Medulla oblongata (tissue), 1 donor: ENCODE measurements at regions not wholly inside any gene's neighbourhood (a gene's known extent, or its start where the extent isn't known, plus 50 kb on each side); places are given as distances from the start of the nearest gene placed in this dataset.
"Not testable (repeated sequence)": the region's sequence is repeated elsewhere in the genome, so short reads cannot be mapped to it uniquely, and the experiment has no call there.

Source experiments
- DNase-seq: peaks from one replicate; pipeline ENCODE4 v3.0.0-alpha.2; 2015; ENCODE audit errors: extremely low spot score

DNA sequence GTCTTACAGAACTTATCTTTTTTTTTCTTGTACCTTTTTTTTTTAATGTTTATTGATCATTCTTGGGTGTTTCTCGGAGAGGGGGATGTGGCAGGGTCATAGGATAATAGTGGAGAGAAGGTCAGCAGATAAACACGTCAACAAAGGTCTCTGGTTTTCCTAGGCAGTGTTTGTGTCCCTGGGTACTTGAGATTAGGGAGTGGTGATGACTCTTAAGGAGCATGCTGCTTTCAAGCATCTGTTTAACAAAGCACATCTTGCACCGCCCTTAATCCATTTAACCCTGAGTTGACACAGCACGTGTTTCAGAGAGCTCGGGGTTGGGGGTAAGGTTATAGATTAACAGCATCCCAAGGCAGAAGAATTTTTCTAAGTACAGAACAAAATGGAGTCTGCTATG lies 345.9 kb downstream of the TUBA3C start:
- DNase-seq, result not testable (repeated sequence)

DNA sequence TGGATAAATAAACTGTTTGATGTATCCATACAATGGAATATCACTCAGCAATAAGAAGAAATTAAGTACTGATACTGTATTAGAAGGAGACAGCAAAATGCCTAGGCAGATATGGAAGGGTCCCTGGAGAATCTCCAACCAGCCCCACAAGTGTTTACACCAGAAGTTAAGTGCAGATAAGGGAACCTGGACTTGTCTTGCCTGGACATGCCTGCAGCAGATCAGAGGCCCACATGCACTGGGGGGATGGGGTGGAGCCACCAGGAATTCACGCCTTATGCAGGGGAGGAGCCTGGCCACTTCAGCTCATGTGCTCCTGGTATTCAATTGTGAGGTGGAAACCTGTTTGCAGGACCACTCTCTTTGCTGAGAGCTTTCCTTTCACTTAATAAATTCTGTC lies 356.9 kb downstream of the TUBA3C start:
- DNase-seq, result not testable (repeated sequence)

DNA sequence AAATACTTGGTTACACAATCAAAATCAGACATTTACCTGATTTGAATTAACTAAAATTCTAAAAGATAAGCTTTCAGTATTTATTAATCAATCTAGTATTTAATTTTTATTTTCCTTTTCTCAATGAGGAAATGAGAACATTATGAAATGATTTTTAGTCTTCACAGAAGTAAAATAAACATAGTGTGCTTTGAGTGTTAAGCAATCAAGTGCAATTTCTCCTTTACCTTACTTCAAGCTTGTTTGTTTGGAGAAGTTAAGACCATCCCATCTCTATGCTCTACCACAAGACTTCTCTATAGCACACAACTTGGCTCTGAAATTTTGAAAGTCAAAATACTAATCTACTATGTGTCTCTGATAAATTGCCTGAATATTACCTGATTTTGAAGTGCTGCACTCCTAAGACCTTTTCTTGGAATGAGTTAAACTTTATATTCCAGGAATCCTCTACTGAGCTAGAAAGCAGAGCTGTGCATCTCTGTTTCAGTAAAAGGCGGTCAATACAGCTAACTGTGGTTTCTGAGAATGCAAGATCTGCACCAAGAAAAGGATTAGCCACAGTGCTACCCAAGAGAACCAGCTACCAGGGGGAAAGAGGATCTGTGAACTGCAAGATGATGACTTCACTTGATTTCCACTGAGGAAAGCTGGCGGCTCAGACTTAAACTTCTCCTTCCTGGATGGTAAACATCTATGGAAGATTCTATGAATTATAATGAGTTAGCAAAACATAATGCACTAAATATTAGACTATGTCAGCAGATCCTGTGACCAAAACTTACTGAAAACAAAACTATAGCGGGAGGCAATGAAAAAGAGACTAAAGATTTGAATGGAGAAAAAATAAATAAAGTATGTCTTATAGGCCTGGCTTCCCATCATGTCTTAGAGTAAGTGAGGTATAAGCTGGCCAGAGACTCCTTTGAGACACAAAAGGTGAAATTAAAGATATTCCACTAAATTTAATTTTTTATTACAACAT lies 358.7 kb downstream of the TUBA3C start:
- DNase-seq, result not testable (repeated sequence)

DNA sequence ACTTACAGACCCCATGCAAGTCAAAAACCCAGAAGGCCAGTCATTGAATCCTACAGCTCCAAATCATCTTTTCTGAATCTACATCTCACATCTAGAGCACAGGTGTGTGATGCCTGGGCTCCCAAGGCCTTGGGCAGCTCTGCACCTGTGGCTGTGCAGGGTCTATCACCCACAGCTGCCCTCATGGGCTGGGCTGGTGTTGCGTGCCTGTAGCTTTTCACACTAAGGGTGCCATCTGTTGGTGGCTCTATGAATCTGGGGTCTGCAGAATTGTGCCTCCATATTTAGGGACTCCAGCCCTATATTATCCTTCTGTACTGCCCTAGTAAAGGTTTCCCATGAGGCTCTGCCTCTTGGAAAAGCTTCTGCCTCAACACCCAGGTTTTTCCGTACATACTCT lies 407.6 kb downstream of the TUBA3C start:
- DNase-seq, result not testable (repeated sequence)

DNA sequence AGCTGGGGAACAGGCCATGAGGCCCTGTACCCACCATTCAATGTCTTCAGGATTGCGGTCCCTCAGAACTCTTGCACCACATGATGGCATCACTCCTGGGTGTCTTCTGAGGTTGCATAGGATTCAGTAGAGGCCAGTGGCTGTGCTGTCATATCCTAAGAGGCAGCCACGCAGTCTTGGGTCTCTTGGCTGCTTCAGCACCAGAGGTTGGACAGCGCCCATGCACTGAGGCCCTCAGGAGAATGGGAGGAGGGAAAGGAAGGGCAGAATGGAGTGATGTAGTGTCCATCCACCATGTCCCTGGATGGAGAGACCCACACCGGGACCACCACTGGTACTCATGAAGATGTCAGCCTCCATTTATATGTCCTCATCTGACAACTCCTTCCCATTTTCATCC lies 439.9 kb downstream of the TUBA3C start:
- DNase-seq, result not testable (repeated sequence)

DNA sequence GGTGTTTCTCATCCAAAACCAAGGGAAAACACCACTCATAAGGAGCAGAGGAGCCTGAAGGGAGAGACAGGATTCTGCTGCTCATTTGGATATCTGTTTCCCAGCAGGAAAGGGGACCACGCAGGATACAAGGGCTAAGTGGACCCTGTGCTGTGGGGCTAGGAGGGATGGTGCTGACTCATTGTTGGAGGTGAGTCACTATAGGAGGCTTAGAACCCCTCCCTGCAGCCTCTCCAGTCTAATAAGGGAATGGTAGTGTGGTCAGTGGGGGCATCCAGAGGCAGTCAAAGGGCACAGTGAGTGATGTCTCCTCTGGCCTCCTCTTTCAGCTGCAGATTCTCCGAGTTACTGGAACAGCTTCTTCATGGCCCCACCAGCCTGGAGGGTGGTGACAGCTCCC lies 442.3 kb downstream of the TUBA3C start:
- no peak for DNase-seq

DNA sequence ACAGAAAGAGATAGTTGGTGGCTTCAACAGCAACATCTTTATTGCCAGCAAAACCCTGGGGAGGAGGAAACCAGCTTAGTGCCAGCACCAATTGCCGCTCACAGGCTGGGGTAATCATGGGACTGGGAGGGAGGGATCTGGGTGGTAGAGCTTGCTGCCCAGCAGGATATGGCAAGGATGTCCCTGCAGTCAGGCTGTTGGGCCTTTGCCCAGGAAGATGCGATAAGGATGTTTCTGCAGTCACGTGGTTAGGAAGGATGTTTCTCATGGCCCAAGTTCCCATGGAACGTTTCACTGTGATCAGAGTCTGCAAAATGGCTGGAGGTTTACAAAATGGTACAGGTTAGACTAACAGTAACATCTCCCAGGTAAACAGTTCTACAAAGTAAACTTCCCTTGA lies 443.5 kb downstream of the TUBA3C start:
- DNase-seq, result not testable (repeated sequence)

DNA sequence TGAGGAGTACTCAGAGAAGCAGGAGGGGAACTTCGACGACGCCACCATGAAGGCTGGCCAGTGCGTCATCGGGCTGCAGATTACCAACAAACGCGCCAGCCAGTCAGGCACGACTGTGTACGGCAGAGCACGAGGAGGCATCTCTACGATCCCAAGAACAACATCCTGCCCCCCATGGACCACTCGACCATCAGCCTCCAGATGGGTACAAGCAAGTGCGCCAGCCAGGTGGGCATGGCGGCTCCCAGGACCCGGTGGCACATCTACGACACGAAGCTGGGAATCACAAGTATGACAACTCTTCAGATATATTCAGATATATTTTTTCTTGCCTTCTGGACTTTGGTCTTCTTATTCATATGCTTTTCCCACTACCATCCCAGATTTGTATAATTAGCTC lies 454.5 kb downstream of the TUBA3C start:
- DNase-seq, result not testable (repeated sequence)

DNA sequence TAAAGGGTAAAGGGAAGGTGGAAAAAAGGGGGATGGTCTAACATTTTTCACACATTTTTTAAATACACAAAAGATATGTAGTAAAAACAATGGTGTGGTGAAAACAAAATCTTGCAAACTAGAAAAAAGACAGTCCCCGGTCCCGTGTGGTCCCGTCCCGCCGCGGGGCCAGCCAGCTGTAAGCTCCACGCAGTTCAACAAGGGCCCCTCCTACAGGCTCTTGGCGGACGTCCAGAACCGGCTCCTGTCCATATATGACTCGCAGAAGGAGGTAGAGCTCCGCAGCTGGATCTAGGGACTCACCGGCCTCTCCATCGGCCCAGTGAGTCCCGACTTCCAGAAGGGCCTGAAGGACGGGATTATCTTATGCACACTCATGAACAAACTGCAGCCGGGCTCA lies 455.1 kb downstream of the TUBA3C start:
- DNase-seq, result not testable (repeated sequence)

DNA sequence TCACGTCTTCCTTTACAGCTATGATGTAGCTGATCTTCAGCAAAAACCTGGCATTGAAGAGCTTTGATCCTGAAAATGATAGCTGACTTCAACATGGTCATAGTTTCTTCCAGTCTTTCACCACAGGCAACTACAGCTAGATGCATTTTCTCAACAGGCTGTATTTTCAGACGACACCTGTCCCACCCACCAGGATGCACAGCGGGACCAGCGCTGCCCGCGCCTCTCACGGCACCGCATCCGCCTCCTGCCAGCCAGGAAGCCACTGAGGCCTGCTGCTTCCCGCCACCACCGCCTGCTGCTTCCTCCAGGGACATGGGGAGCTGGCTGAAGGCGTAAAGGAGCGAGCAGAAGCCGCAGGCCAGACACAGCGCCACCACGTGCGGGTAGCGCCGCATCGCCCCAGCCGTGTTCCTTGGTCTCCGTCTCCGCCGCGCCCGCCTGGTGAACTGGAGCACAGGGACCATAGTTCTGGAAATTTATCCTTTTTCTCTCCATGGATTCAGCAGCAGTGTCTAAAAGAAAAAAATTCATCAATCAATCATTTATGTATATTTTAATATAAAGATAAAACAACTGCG lies 456.3 kb downstream of the TUBA3C start:
- DNase-seq, result not testable (repeated sequence)

DNA sequence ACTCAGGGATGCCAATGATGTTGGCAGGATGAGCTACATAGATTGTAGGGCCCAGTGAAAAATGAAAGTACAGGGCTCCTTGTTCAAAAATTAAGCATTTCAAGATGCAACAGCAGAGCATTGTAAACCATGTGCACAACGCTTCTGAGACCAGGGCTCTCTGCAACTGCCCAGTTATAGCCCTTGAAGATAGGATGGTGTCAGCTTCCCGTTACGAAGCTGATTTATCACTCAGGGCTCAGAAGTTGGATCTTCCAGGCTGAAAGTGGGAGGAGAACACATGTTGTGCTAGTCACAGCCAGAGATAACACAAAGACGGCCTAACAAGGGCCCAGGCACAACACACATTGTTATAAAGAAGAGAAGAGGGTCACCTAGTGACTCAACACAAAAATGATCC lies 466.7 kb downstream of the TUBA3C start:
- DNase-seq, result no peak

DNA sequence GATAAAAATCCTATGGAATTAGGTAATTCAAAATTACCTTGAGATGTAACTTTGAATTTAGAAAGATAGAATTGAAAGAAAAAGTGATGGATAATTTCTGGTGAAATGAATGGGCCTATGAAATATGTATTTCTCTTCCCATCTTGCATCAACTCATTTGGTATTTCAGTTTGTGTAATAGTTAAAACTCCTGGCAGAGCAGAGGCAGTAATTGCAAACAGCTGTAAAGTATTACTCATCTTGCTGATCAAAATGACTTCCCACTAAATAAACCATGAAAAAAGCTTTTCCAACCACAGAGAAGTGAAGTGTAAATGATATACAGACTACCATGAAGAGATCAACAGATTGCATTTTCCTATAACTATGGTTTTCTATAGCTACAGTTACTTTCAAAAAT lies 471.0 kb downstream of the TUBA3C start:
- not testable (repeated sequence) for DNase-seq

DNA sequence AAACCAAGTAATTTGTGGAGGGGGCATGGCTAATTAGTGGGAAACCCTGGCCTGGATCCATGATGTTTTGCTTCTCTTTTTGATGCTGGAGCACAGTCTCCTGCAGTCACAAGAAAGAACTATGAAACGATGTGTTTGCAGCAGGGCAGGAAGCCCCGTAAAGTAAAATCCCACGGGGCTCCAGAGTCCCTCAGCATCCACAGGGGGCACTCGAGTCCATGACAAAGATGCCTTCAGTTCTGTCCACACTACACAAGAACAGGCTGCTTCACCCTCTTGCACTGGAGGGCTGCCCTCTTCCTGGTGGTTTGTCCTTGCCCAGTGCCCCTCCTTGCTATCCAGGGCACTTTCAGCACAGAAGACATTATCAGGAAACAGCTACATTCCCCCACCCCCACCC lies 475.1 kb downstream of the TUBA3C start:
- not testable (repeated sequence) for DNase-seq

DNA sequence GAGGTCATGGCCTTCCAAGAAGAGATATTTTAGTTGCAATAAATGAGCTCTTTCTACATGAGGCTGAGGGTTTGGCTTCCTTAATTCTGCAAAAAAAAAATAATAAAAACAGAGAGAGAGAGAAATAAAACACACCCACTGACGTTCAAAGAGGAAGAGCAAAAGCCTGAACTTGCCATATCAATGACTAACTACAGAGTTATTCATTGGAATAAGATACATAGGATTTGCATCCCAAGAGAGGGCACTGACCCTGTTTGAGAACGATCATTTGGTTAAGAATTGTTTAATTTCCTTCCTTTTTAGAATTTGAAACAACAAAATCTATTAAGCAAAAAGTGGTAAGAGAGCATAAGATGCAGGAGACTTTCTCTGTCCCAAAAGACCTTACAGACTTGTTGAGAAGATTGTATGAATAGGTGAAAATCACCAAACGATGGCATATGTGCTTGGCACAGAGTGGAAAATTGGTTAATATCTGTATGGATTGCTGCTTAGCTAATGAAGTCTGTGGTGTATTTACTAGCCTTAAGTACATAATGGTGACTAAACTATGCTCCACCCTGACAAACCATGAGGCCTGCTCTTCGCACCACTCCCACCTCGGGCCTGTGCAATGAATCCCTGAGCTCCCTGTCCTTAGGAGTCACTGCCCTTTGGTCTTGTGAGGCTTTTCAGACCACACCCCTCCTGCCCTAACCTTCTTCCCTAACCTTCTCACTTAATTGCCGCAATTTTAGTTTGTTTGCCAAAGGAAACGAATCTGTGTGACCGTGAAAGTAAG lies 479.0 kb downstream of the TUBA3C start:
- not testable (repeated sequence) for DNase-seq

DNA sequence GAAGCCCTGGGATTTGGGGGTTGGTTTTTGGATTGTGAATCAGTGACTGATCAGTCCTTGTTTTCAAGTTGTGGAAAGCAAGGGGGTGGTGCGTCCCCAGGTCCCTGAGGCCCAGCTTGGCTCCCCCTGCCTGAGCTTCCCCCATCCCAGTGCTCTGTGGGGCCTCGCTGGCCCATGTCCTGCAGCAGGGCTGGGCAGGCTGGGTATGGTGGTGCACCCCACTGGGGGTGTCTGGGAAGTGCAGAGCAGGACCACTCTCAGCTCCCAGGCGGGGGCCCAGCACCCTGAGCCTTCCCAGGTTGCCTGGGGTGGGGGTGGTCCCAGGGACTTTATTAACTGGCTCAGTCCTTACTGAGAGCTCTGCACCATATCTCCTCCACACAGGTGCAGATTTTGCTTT lies 483.3 kb downstream of the TUBA3C start:
- DNase-seq, result not testable (repeated sequence)

DNA sequence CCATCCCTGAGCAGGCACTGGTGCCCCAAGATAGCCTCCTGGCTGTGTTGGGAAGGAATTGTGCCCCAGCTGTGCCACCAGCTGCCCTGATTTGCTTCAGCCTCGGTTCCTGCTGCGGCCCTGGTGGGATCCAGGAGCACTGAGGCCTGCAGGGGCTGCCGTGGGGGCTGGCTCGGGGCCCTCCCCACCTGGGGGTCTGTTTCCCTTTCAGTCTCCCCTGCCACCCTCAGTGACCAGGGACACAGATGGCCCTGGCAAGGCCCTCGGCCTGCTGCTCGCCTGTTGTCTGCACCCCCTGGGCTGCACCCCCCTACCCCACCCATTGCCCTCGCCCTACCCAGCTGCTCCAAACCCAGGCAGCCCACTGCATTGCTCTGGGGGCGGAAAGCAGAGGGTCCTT lies 483.8 kb downstream of the TUBA3C start:
- not testable (repeated sequence) for DNase-seq

DNA sequence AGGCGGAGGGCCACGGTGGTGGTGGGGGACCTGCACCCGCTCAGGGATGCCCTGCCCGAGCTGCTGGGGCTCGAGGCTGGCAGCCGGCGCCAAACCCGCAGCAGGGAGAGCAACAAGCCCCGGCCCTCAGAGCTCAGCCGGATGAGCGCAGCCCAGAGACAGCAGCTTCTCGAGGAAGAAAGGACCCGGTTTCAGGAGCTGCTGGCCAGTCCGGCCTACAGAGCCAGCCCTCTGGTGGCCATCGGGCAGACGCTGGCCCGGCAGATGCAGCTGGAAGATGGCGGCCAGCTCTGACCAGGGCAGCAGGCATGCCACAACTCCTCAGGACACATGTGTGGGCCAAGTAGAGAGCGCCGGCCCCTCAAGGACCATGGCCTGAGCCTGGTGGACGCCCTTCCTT lies 484.4 kb downstream of the TUBA3C start:
- not testable (repeated sequence) for DNase-seq

DNA sequence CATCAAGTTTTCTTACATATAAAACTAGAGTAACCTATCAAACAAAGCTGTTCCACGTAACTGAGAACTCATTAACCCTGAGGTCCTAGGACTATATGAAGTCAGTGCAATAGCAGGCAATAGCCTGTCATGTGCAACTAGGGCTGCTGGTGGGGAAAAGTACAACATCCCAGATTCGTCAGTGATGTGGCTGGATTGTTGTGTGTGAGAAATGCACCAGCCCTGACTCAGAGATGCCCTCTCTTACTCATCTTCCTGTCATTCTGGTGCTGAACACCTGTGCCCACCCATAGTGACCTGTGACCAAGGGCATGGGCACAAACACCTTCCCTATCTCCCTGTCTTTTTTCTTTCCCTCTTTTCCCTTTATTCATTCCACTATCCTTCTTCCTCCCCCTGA lies 504.2 kb downstream of the TUBA3C start:
- not testable (repeated sequence) for DNase-seq

DNA sequence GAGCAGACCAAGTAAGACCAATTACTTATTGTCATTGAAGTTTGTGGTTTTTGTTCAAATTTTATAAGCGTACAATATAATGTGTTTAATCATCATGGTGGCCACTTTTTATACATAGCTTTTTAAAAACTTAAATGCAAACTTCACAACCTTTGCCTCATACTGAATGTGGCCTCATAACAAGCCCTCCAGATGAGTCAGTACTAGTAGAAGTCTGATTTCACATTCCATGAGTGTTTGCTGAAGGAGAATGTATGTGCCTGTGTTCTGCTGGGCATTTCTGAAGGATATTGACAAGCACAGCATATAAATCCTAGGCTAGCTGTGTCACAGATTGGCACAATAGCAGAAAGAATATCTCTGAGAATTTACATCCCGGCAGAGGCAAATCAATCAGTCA lies 506.4 kb downstream of the TUBA3C start:
- not testable (repeated sequence) for DNase-seq

DNA sequence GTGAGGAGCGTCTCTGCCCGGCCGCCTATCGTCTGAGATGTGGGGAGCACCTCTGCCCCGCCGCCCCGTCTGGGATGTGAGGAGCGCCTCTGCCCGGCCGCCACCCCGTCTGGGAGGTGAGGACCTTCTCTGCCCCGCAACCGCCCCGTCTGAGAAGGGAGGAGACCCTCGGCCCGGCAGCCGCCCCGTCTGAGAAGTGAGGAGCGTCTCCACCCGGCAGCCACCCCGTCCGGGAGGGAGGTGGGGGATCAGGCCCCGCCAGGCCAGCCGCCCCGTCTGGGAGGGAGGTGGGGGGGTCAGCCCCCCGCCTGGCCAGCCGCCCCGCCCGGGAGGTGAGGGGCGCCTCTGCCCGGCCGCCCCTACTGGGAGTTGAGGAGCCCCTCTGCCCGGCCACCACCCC lies 507.8 kb downstream of the TUBA3C start:
- DNase-seq, result not testable (repeated sequence)

DNA sequence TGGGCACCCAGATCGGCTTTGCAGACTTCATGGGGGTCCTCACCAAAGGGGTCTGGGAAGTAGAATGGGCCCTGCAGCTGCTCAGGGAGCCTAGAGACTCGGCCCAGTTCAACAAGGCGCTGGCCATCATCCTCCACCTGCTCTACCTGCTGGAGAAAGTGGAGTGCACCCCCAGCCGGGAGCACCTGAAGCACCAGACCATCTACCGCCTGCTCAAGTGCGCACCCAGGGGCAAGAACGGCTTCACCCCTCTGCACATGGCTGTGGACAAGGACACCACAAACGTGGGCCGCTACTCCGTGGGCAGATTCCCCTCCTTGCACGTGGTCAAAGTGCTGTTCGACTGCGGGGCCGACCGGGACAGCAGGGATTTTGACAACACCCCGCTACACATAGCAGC lies 515.0 kb downstream of the TUBA3C start:
- DNase-seq, result not testable (repeated sequence)

DNA sequence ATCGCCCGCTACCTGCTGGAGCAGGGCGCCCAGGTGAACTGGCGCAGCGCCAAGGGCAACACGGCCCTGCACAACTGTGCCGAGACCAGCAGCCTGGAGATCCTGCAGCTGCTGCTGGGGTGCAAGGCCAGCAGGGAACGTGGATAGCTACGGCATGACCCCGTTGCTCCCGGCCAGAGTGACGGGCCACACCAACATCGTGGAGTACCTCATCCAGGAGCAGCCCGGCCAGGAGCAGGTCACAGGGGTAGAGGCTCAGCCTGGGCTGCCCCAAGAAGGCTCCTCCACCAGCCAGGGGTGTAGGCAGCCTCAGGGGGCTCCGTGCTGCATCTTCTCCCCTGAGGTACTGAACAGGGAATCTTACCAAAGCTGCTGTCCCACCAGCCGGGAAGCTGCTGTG lies 515.9 kb downstream of the TUBA3C start:
- not testable (repeated sequence) for DNase-seq
